Mesenchymal stem cell (in vitro differentiated cells and primary cell): ENCODE measurements at regions not wholly inside any gene's neighbourhood (a gene's known extent, or its start where the extent isn't known, plus 50 kb on each side); places are given as distances from the start of the nearest gene placed in this dataset.

Source experiments
- DNase-seq: peaks from one replicate; pipeline ENCODE4 v3.0.0-alpha.2; 2013
- H2AFZ ChIP-seq: one replicate; pipeline ENCODE4 v1.6.1; 2013; ENCODE audit warnings: low read depth, mild to moderate bottlenecking, control low read depth, inconsistent platforms, low read length, moderate library complexity
- H2AK5ac ChIP-seq: 2 replicates; pipeline ENCODE4 v1.6.1; 2013; ENCODE audit warnings: low read length, moderate library complexity, mild to moderate bottlenecking, inconsistent platforms; ENCODE audit not compliant: severe bottlenecking
- H2BK120ac ChIP-seq: one replicate; pipeline ENCODE4 v1.6.1; 2013; ENCODE audit warnings: low read depth, mild to moderate bottlenecking, inconsistent platforms, low read length, moderate library complexity
- H2BK12ac ChIP-seq, 2 experiments: one replicate each; pipeline ENCODE4 v1.6.1; 2013; ENCODE audit warnings: inconsistent platforms in 2 of 2, low read length in 2 of 2, mild to moderate bottlenecking in 2 of 2, moderate library complexity in 2 of 2, control low read depth in 1 of 2
- H2BK15ac ChIP-seq: one replicate; pipeline ENCODE4 v1.6.1; 2013; ENCODE audit warnings: mild to moderate bottlenecking, low read depth, inconsistent platforms; ENCODE audit not compliant: poor library complexity, severe bottlenecking
- H2BK5ac ChIP-seq: 2 replicates; pipeline ENCODE4 v1.6.1; 2013; ENCODE audit warnings: low read depth, mild to moderate bottlenecking, low read length, control low read depth, inconsistent platforms; ENCODE audit not compliant: poor library complexity, severe bottlenecking
- H3K14ac ChIP-seq, 2 experiments: one replicate each; pipeline ENCODE4 v1.6.1; 2013; ENCODE audit warnings: inconsistent platforms in 2 of 2, low read length in 2 of 2, control low read depth in 1 of 2, mild to moderate bottlenecking in 1 of 2, moderate library complexity in 1 of 2
- H3K18ac ChIP-seq, 2 experiments: one replicate each; pipeline ENCODE4 v1.6.1; 2013; ENCODE audit warnings: inconsistent platforms in 2 of 2, low read length in 2 of 2, control low read depth in 1 of 2, low read depth in 1 of 2, mild to moderate bottlenecking in 1 of 2
- H3K23ac ChIP-seq, 2 experiments: one replicate each; pipeline ENCODE4 v1.6.1; 2013; ENCODE audit warnings: inconsistent platforms in 2 of 2, low read length in 2 of 2, mild to moderate bottlenecking in 2 of 2, moderate library complexity in 2 of 2, control low read depth in 1 of 2
- H3K27ac ChIP-seq: 2 replicates; pipeline ENCODE4 v1.5.1; 2013; ENCODE audit warnings: mild to moderate bottlenecking, moderate library complexity, low read length, control low read depth, inconsistent platforms; ENCODE audit not compliant: poor library complexity, severe bottlenecking
- H3K27me3 ChIP-seq, 2 experiments: 2 replicates each; pipeline versions ENCODE4 v1.6.1 to v1.7.0; 2013; ENCODE audit warnings: low read length in 2 of 2, mild to moderate bottlenecking in 2 of 2, moderate library complexity in 2 of 2, control low read depth in 1 of 2, inconsistent platforms in 1 of 2; ENCODE audit not compliant: control insufficient read depth in 1 of 2, insufficient read depth in 1 of 2
- H3K36me3 ChIP-seq, 2 experiments: 2 replicates each; pipeline versions ENCODE4 v1.6.1 to v1.7.0; 2013; ENCODE audit warnings: low read length in 2 of 2, control low read depth in 1 of 2, inconsistent platforms in 1 of 2, low read depth in 1 of 2, mild to moderate bottlenecking in 1 of 2; ENCODE audit not compliant: insufficient read depth in 2 of 2, control insufficient read depth in 1 of 2
- H3K4ac ChIP-seq, 2 experiments: one replicate each; pipeline ENCODE4 v1.6.1; 2013; ENCODE audit warnings: inconsistent platforms in 2 of 2, low read length in 2 of 2, mild to moderate bottlenecking in 2 of 2, moderate library complexity in 2 of 2, control low read depth in 1 of 2, low read depth in 1 of 2
- H3K4me1 ChIP-seq: 2 replicates; pipeline ENCODE4 v1.6.1; 2013; ENCODE audit warnings: low read depth, low read length, control low read depth; ENCODE audit not compliant: control insufficient read depth, insufficient read depth
- H3K4me2 ChIP-seq: 2 replicates; pipeline ENCODE4 v1.6.1; 2013; ENCODE audit warnings: low read length, mild to moderate bottlenecking, inconsistent platforms; ENCODE audit not compliant: poor library complexity, severe bottlenecking
- H3K4me3 ChIP-seq, 2 experiments: 2 replicates each; pipeline versions ENCODE4 v1.5.1 to v1.7.0; 2013; ENCODE audit warnings: low read length in 2 of 2, mild to moderate bottlenecking in 2 of 2, control low read depth in 1 of 2, low read depth in 1 of 2; ENCODE audit not compliant: insufficient read depth in 1 of 2
- H3K79me1 ChIP-seq: replicated peaks from 2 replicates; pipeline ENCODE4 v1.6.1; 2013; ENCODE audit warnings: mild to moderate bottlenecking, control low read depth, low read length, inconsistent platforms; ENCODE audit not compliant: poor library complexity, severe bottlenecking
- H3K9ac ChIP-seq: 2 replicates; pipeline ENCODE4 v1.7.0; 2013; ENCODE audit warnings: mild to moderate bottlenecking, low read length, moderate library complexity
- H3K9me3 ChIP-seq: 2 replicates; pipeline ENCODE4 v1.7.0; 2013; ENCODE audit warnings: mild to moderate bottlenecking, low read length; ENCODE audit not compliant: control insufficient read depth
- H4K8ac ChIP-seq: one replicate; pipeline ENCODE4 v1.6.1; 2013; ENCODE audit warnings: inconsistent platforms, mild to moderate bottlenecking, low read length, moderate library complexity
- H4K91ac ChIP-seq: one replicate; pipeline ENCODE4 v1.6.1; 2013; ENCODE audit warnings: mild to moderate bottlenecking, low read length, inconsistent platforms
- WGBS: methylation state at CpG from one replicate; pipeline ENCODE4 v1.1.7; 2013; ENCODE audit warnings: mixed read lengths; 5-methylcytosine and 5-hydroxymethylcytosine counted together

DNA sequence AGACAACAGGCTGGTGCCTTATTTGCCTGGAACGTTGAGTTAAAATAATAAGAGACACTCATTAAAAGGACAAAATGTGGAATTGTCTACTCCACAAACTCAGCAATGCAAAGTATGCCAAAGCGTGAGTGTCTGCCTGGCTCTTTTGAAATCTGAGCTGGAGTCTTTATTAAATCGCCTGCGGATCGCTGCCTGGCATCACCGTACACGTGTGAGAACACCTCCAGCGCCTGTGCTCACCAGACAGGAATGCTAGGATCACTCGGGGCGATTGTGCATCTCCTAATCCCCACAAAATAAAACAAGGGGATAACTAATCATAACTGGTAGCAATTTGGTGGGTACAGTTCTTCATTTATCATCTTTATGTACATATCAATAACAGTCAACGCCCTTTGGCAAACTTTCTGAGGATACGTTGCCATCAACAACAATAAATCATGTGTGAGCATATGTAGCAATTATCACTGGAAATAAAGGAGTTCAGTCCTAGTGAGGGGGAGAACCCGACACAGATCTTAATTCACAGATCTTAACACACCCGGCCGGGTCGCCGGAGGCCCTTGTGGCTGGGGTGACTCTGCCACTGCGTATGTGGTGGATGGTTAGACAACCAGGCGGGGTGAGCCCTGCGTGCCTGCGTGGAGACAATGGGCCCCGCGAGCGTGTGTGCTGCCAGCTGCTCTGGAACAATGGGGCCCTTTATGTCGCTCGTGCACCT lies 284.9 kb upstream of the IRX1 start:
- H2BK5ac ChIP-seq = no peak overlapping the region
- no peak overlapping the region for H2BK15ac ChIP-seq
- no peak overlapping the region for H2AFZ ChIP-seq
- WGBS = 84% methylated on average over 25 of the region's 26 CpGs
- no peak overlapping the region for H3K9ac ChIP-seq
- peaks cover 16% of the 10 kb centered on the region for H3K9me3 ChIP-seq
- H3K36me3 ChIP-seq = no peaks in the 10 kb centered on the region
- H3K27ac ChIP-seq = no peak overlapping the region
- H2BK120ac ChIP-seq = no peak overlapping the region
- H3K4me3 ChIP-seq = no peak overlapping the region
- H3K27me3 ChIP-seq = peaks cover 0 to 5% of the 10 kb centered on the region in 2 experiments
- H2AK5ac ChIP-seq = no peak overlapping the region
- no peak overlapping the region for H4K91ac ChIP-seq
- no peak overlapping the region for H3K4ac ChIP-seq
- H3K4me2 ChIP-seq = no peak overlapping the region
- H3K14ac ChIP-seq = no peak overlapping the region
- H3K23ac ChIP-seq = no peak overlapping the region
- H4K8ac ChIP-seq = no peak overlapping the region
- no peaks in the 10 kb centered on the region for H3K4me1 ChIP-seq
- H3K18ac ChIP-seq = no peak overlapping the region
- H2BK12ac ChIP-seq = no peak overlapping the region
- no peak for DNase-seq
- no peaks in the 10 kb centered on the region for H3K79me1 ChIP-seq

GRCh38 chr5:3309538-3309937 lies 286.1 kb upstream of the IRX1 start:
- Histone ChIP-seq H3K79me1 (no peaks in the 10 kb centered on the region), H3K27ac (no peak overlapping the region), H2BK120ac (no peak overlapping the region), H4K8ac (no peak overlapping the region), H3K4me3 (no peak overlapping the region), H2BK12ac (no peak overlapping the region), H2BK5ac (no peak overlapping the region), H3K4me1 (no peaks in the 10 kb centered on the region), H2AFZ (no peak overlapping the region), H3K18ac (no peak overlapping the region), H3K14ac (no peak overlapping the region), H3K9me3 (peaks cover 16% of the 10 kb centered on the region), H3K9ac (no peak overlapping the region), H3K27me3 (peaks cover 0 to 5% of the 10 kb centered on the region in 2 experiments), H2BK15ac (no peak overlapping the region), H3K23ac (no peak overlapping the region), H2AK5ac (no peak overlapping the region), H3K36me3 (no peaks in the 10 kb centered on the region), H4K91ac (no peak overlapping the region), H3K4me2 (no peak overlapping the region), H3K4ac (no peak overlapping the region)
- 65% methylated on average over 8 of the region's 10 CpGs for WGBS
- DNase-seq = no peak

- no peak for DNase-seq
- 82% methylated on average over 8 of the region's 9 CpGs for WGBS
- H2BK120ac ChIP-seq = no peak overlapping the region
Measured at GRCh38 chr5:3307982-3308621, 287.5 kb upstream of the IRX1 start.

DNA sequence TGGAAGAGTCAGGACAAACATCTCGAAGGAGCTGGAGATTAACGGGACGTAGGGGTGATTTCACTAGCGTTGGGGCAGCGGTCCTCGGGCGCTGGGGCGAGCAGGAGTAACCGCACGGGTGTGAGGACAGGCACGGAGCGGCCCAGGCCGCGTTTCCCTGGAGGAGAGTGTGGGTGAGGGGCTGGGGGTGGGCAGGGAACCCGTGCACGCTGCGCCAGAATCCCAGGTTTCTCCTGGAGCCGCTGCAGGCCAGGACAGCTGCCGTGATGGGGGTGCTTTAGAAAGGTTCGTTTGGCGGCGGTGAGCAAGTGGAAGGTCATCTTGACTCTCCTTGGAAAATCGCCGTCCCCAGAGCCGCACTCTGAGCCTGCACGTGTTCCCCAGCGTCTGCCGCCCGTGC lies 290.2 kb upstream of the IRX1 start:
- H3K27ac ChIP-seq = no peak overlapping the region
- no peak overlapping the region for H3K4ac ChIP-seq
- no peak overlapping the region for H2AK5ac ChIP-seq
- H2BK120ac ChIP-seq = no peak overlapping the region
- H3K18ac ChIP-seq = no peak overlapping the region
- H3K36me3 ChIP-seq = no peaks in the 10 kb centered on the region
- 84% methylated on average over 29 of the region's 29 CpGs for WGBS
- DNase-seq = no peak
- H2AFZ ChIP-seq = no peak overlapping the region
- no peak overlapping the region for H4K8ac ChIP-seq
- H3K79me1 ChIP-seq = no peaks in the 10 kb centered on the region
- no peak overlapping the region for H3K14ac ChIP-seq
- no peak overlapping the region for H2BK12ac ChIP-seq
- no peak overlapping the region for H2BK15ac ChIP-seq
- H3K9ac ChIP-seq = no peak overlapping the region
- no peaks in the 10 kb centered on the region for H3K9me3 ChIP-seq
- H3K23ac ChIP-seq = no peak overlapping the region
- no peaks in the 10 kb centered on the region for H3K27me3 ChIP-seq
- H2BK5ac ChIP-seq = no peak overlapping the region
- peak overlapping the region in 1 of 2 experiments; percentile 38 for H3K4me3 ChIP-seq
- peak overlapping the region; percentile 10 for H4K91ac ChIP-seq
- H3K4me2 ChIP-seq = no peak overlapping the region
- no peaks in the 10 kb centered on the region for H3K4me1 ChIP-seq

More at GRCh38 chr5:3307982-3308621, 287.5 kb upstream of the IRX1 start:
- H3K9me3 ChIP-seq = peaks cover 12% of the 10 kb centered on the region
- no peak overlapping the region for H2AFZ ChIP-seq
- no peak overlapping the region for H3K27ac ChIP-seq
- no peak overlapping the region for H3K23ac ChIP-seq
- no peak overlapping the region for H3K4me2 ChIP-seq
- no peaks in the 10 kb centered on the region for H3K36me3 ChIP-seq
- H3K9ac ChIP-seq = no peak overlapping the region
- no peaks in the 10 kb centered on the region for H3K4me1 ChIP-seq
- H3K18ac ChIP-seq = no peak overlapping the region
- no peak overlapping the region for H4K91ac ChIP-seq
- H3K79me1 ChIP-seq = no peaks in the 10 kb centered on the region
- H2BK12ac ChIP-seq = no peak overlapping the region
- no peak overlapping the region for H3K4ac ChIP-seq
- no peaks in the 10 kb centered on the region for H3K27me3 ChIP-seq
- no peak overlapping the region for H3K14ac ChIP-seq
- H2AK5ac ChIP-seq = no peak overlapping the region
- no peak overlapping the region for H2BK15ac ChIP-seq
- no peak overlapping the region for H2BK5ac ChIP-seq
- H3K4me3 ChIP-seq = no peak overlapping the region
- H4K8ac ChIP-seq = no peak overlapping the region
